Ishikawa (cell line): ENCODE measurements at regions not wholly inside any gene's neighbourhood (a gene's known extent, or its start where the extent isn't known, plus 50 kb on each side); places are given as distances from the start of the nearest gene placed in this dataset.

ENCODE experiments used
- CREB1 ChIP-seq: IDR thresholded peaks from 2 replicates; pipeline ENCODE4 v1.6.1; 2012; ENCODE audit warnings: low read depth
- EP300 ChIP-seq: IDR thresholded peaks from 2 replicates; pipeline ENCODE4 v1.6.1; 2012; ENCODE audit warnings: borderline replicate concordance
- RAD21 ChIP-seq: IDR thresholded peaks from 2 replicates; pipeline ENCODE4 v1.6.1; 2012; ENCODE audit warnings: low read depth
- REST ChIP-seq: IDR thresholded peaks from 2 replicates; pipeline ENCODE4 v1.6.1; 2012; ENCODE audit warnings: low read depth, mild to moderate bottlenecking
- TAF1 ChIP-seq: IDR thresholded peaks from 2 replicates; pipeline ENCODE4 v1.6.1; 2012; ENCODE audit warnings: low read depth, mild to moderate bottlenecking
- TF ChIP-seq, protein P1 (sequence below): IDR thresholded peaks from 2 replicates; pipeline ENCODE4 v1.6.1; 2012

DNA sequence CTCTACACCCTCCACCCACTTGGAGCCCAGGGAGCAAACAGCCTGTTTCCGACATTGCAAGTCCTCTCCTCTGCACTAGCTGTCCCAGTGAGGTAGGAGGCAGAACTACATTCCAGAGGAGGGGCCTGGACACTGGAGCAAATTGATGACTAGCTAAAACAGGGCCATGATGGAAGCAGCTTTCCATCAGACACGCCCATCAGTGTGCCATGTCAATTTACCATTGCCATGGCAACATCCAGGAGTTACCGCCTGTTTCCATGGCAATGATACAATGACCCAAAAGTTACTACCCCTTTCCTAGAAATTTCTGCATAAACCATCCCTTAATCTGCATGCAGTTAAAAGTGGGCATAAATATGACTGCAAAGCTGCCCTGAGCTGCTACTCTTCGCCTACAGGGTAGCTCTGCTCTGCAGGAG, 647.1 kb downstream of the PTPRU start:
- TF ChIP-seq CREB1 = no peak
- TF ChIP-seq, protein P1, sequence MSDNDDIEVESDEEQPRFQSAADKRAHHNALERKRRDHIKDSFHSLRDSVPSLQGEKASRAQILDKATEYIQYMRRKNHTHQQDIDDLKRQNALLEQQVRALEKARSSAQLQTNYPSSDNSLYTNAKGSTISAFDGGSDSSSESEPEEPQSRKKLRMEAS = no peak
- no peak for TF ChIP-seq RAD21
- no peak for TF ChIP-seq EP300
- no peak for TF ChIP-seq REST
- TF ChIP-seq TAF1 = no peak
